GM18868 (cell line): ENCODE measurements at regions not wholly inside any gene's neighbourhood (a gene's known extent, or its start where the extent isn't known, plus 50 kb on each side); places are given as distances from the start of the nearest gene placed in this dataset.
"Not testable (repeated sequence)": the region's sequence is repeated elsewhere in the genome, so short reads cannot be mapped to it uniquely, and the experiment has no call there.

Experiments
- ATAC-seq: cut with Tn5 transposase; IDR thresholded peaks from one replicate; pipeline ENCODE4 v1.9.1; 2021; ENCODE audit warnings: mild to moderate bottlenecking, moderate library complexity; ENCODE audit not compliant: unreplicated experiment

GRCh38 chr10:10665750-10666149 is 351.9 kb upstream of the CELF2 start:
- no peak for ATAC-seq

- ATAC-seq, result no peak
These were observed 350.2 kb upstream of the CELF2 start for GRCh38 chr10:10667466-10667865.

- ATAC-seq, result no peak
These were observed 340.7 kb upstream of the CELF2 start for GRCh38 chr10:10676972-10677371.

- peak; percentile 77 for ATAC-seq
These were observed 340.2 kb upstream of the CELF2 start for GRCh38 chr10:10677479-10677878.

GRCh38 chr10:10680496-10680895 is 337.2 kb upstream of the CELF2 start:
- no peak for ATAC-seq

GRCh38 chr10:10684972-10685371 is 332.7 kb upstream of the CELF2 start:
- ATAC-seq, result no peak

GRCh38 chr10:10685566-10685965 is 332.1 kb upstream of the CELF2 start:
- ATAC-seq, result peak; percentile 84

GRCh38 chr10:10687751-10688150 is 329.9 kb upstream of the CELF2 start:
- ATAC-seq, result no peak

GRCh38 chr10:10699427-10699826 is 318.2 kb upstream of the CELF2 start:
- peak; percentile 91 for ATAC-seq

GRCh38 chr10:10701084-10701611 is 316.5 kb upstream of the CELF2 start:
- no peak for ATAC-seq

GRCh38 chr10:10702211-10702610 is 315.5 kb upstream of the CELF2 start:
- ATAC-seq, result no peak

GRCh38 chr10:10703382-10703781 is 314.3 kb upstream of the CELF2 start:
- no peak for ATAC-seq

- no peak for ATAC-seq
These were observed 305.4 kb upstream of the CELF2 start for GRCh38 chr10:10712155-10712704.

GRCh38 chr10:10714327-10714726 is 303.3 kb upstream of the CELF2 start:
- ATAC-seq, result no peak

GRCh38 chr10:10716972-10717371 is 300.7 kb upstream of the CELF2 start:
- ATAC-seq, result no peak

GRCh38 chr10:10722422-10722821 is 295.2 kb upstream of the CELF2 start:
- ATAC-seq, result no peak

- ATAC-seq, result no peak
These were observed 292.5 kb upstream of the CELF2 start for GRCh38 chr10:10725196-10725595.

GRCh38 chr10:10726101-10726500 is 291.6 kb upstream of the CELF2 start:
- ATAC-seq, result no peak

GRCh38 chr10:10727411-10727810 is 290.3 kb upstream of the CELF2 start:
- not testable (repeated sequence) for ATAC-seq

GRCh38 chr10:10727812-10728211 is 289.9 kb upstream of the CELF2 start:
- no peak for ATAC-seq

GRCh38 chr10:10730471-10731043 is 287.1 kb upstream of the CELF2 start:
- no peak for ATAC-seq

- ATAC-seq, result no peak
These were observed 286.3 kb upstream of the CELF2 start for GRCh38 chr10:10731366-10731765.
